MCF 10A (cell line): ENCODE measurements at regions not wholly inside any gene's neighbourhood (a gene's known extent, or its start where the extent isn't known, plus 50 kb on each side); places are given as distances from the start of the nearest gene placed in this dataset.

Experiments
- BruUV-seq: library from RNA; stranded (reverse); fragments of 400-500 nt; replicated peaks from 2 replicates; lab custom pipeline; 2021; lab: Mats Ljungman, UMichigan
- CTCF ChIA-PET: fragments of 300-600 bp; sonication (Branson Sonifier 250); formaldehyde crosslinking; extraction: SDS; loops from one replicate; lab custom pipeline; 2021; ENCODE audit warnings: antibody characterized with exemption, inconsistent platforms; lab: Yijun Ruan, JAX
- POLR2A ChIA-PET: fragments of 300-600, 350-650 bp; sonication (Branson Sonifier 250); formaldehyde crosslinking; extraction: SDS; loops from one replicate; lab custom pipeline; 2020; ENCODE audit warnings: antibody characterized with exemption, inconsistent platforms; lab: Yijun Ruan, JAX
- DNase-seq: peaks from one replicate; pipeline ENCODE4 v3.0.0-alpha.2; 2018; ENCODE audit not compliant: unreplicated experiment
- H3K27ac Mint-ChIP-seq: one replicate; pipeline ENCODE4 v1.8.0; 2022; ENCODE audit warnings: mild to moderate bottlenecking, low read depth, mixed read lengths; ENCODE audit not compliant: unreplicated experiment
- H3K27me3 Mint-ChIP-seq: one replicate; pipeline ENCODE4 v1.8.0; 2022; ENCODE audit warnings: mixed read lengths; ENCODE audit not compliant: insufficient read depth, unreplicated experiment
- H3K36me3 Mint-ChIP-seq: one replicate; pipeline ENCODE4 v1.8.0; 2022; ENCODE audit warnings: mild to moderate bottlenecking, moderate library complexity, mixed read lengths; ENCODE audit not compliant: insufficient read depth, unreplicated experiment
- H3K4me1 Mint-ChIP-seq: one replicate; pipeline ENCODE4 v1.8.0; 2022; ENCODE audit warnings: mixed read lengths; ENCODE audit not compliant: insufficient read depth, unreplicated experiment
- H3K4me3 Mint-ChIP-seq: one replicate; pipeline ENCODE4 v1.8.0; 2022; ENCODE audit warnings: mild to moderate bottlenecking, moderate library complexity, mixed read lengths; ENCODE audit not compliant: unreplicated experiment
- H3K9me3 Mint-ChIP-seq: one replicate; pipeline ENCODE4 v1.8.0; 2022; ENCODE audit warnings: mixed read lengths; ENCODE audit not compliant: unreplicated experiment
- CTCF ChIP-seq: fragments of 200-600 bp; IDR thresholded peaks from one replicate; pipeline ENCODE4 v1.8.0; 2022; ENCODE audit warnings: antibody characterized with exemption, mild to moderate bottlenecking; ENCODE audit not compliant: unreplicated experiment
- intact Hi-C: fragments of 100-400 bp; cut with micrococcal nuclease; formaldehyde crosslinking; loops from 2 replicates; pipeline ENCODE4 v1.14.1; 2022

GRCh38 chr17:77274096-77274845, 133.5 kb downstream of the SEC14L1 start:
- Mint-ChIP-seq H3K4me1 (no peaks in the 10 kb centered on the region), H3K36me3 (no peaks in the 10 kb centered on the region), H3K9me3 (no peaks in the 10 kb centered on the region), H3K4me3 (no peak overlapping the region), H3K27ac (no peak overlapping the region), H3K27me3 (no peaks in the 10 kb centered on the region)
- BruUV-seq, result no TSS peak
- CTCF ChIA-PET, result interaction anchor here (0.6 kb wide), 1 partner anchor 142 kb away, joined by 3 read pairs; no protein-coding TSS in a partner anchor
- no peak for DNase-seq
- POLR2A ChIA-PET, result no interaction called here
- intact Hi-C loops, result no loop called here
- TF ChIP-seq CTCF, result no peak

- no peaks in the 10 kb centered on the region for H3K27me3 Mint-ChIP-seq
- peaks cover 9% of the 10 kb centered on the region for H3K36me3 Mint-ChIP-seq
- peak; percentile 97 for DNase-seq
- ChIA-PET CTCF (interaction anchor here (0.6 to 1.6 kb wide), 5 partner anchors 24 to 543 kb away, joined by 3 to 7 read pairs (median 4); partner anchors contain the start of gene SRSF2), POLR2A (interaction anchor here (0.6 to 13.4 kb wide), 15 partner anchors 9 to 198 kb away, joined by 3 to 443 read pairs (median 3); no protein-coding TSS in a partner anchor)
- no peak for TF ChIP-seq CTCF
- intact Hi-C loops, result loop anchor here (1.0 kb wide), 1 partner anchor 24 kb away; no protein-coding TSS in a partner anchor
- H3K27ac Mint-ChIP-seq, result peak overlapping the region; percentile 60
- no TSS peak for BruUV-seq
- peak overlapping the region; percentile 88 for H3K4me3 Mint-ChIP-seq
- H3K4me1 Mint-ChIP-seq, result peaks cover 30% of the 10 kb centered on the region
- no peaks in the 10 kb centered on the region for H3K9me3 Mint-ChIP-seq
Measured at GRCh38 chr17:77279448-77280303, 138.9 kb downstream of the SEC14L1 start.

- Mint-ChIP-seq H3K36me3 (peaks cover 13% of the 10 kb centered on the region), H3K9me3 (no peaks in the 10 kb centered on the region), H3K27me3 (no peaks in the 10 kb centered on the region), H3K4me1 (peaks cover 35% of the 10 kb centered on the region), H3K27ac (peak overlapping the region; percentile 60), H3K4me3 (peak overlapping the region; percentile 88)
- peak; percentile 90 for DNase-seq
- CTCF ChIA-PET, result interaction anchor here (0.6 to 1.6 kb wide), 4 partner anchors 19 to 43 kb away, joined by 3 to 7 read pairs (median 5); no protein-coding TSS in a partner anchor
- POLR2A ChIA-PET, result interaction anchor here (0.6 to 13.4 kb wide), 14 partner anchors 8 to 197 kb away, joined by 3 to 443 read pairs (median 3); no protein-coding TSS in a partner anchor
- intact Hi-C loops, result loop anchor here (1.0 kb wide), 1 partner anchor 25 kb away; no protein-coding TSS in a partner anchor
- BruUV-seq, result no TSS peak
- TF ChIP-seq CTCF, result no peak
Measured at GRCh38 chr17:77280304-77281121, 139.7 kb downstream of the SEC14L1 start.
